Ovary (tissue), 7 donors: ENCODE measurements at regions not wholly inside any gene's neighbourhood (a gene's known extent, or its start where the extent isn't known, plus 50 kb on each side); places are given as distances from the start of the nearest gene placed in this dataset.
A peak's percentile ranks its signal among the peaks of the same experiment; 100 is the strongest.

ENCODE experiments used
- DNase-seq, 5 donors: peaks; one replicate each; pipeline ENCODE4 v3.0.0-alpha.2; 2019 to 2020
- H3K27ac ChIP-seq, 2 donors: fragments of 200-600 bp; one replicate each; pipeline versions ENCODE4 v1.5.1 to v1.8.0; 2019 to 2022
- H3K27me3 ChIP-seq: fragments of 200-600 bp; one replicate; pipeline ENCODE4 v1.8.0; 2022
- H3K36me3 ChIP-seq: fragments of 200-600 bp; sonication (generic); one replicate; pipeline ENCODE4 v1.5.1; 2019
- H3K4me1 ChIP-seq: one replicate; pipeline ENCODE4 v1.8.1; 2013; ENCODE audit warnings: mild to moderate bottlenecking, moderate library complexity; ENCODE audit not compliant: insufficient read depth
- H3K4me3 ChIP-seq: fragments of 200-600 bp; sonication (generic); one replicate; pipeline ENCODE4 v1.5.1; 2017
- H3K9me3 ChIP-seq, 2 donors: fragments of 200-600 bp in 1 of 2; sonication (generic) in 1 of 2; one replicate each; pipeline versions ENCODE4 v1.5.1 to v1.8.1; 2013 to 2019; ENCODE audit warnings: mild to moderate bottlenecking in 1 of 2, moderate library complexity in 1 of 2
- EP300 ChIP-seq: sonication (generic); formaldehyde crosslinking; IDR thresholded peaks from one replicate; pipeline ENCODE4 v1.6.1; 2017; ENCODE audit warnings: antibody characterized with exemption
- POLR2A ChIP-seq: fragments of 450-650 bp; IDR thresholded peaks from one replicate; pipeline ENCODE4 v1.6.1; 2017; ENCODE audit warnings: antibody characterized with exemption, mild to moderate bottlenecking, moderate library complexity
- WGBS, 3 donors: extraction: QIAGEN DNeasy Blood & Tissue Kit in 1 of 3; methylation state at CpG; one replicate each; pipeline versions ENCODE4 v1.1.5 to v1.1.7; 2013 to 2017; 5-methylcytosine and 5-hydroxymethylcytosine counted together
- intact Hi-C, 4 donors: fragments of 100-400 bp; cut with DNase I; formaldehyde crosslinking; loops; one replicate each; pipeline versions ENCODE4 v1.11.0 to v1.15.1; 2022 to 2023
- TF ChIP-seq, protein P1 (sequence below), 3 donors: fragments of 450-650 bp in 2 of 3; fragments of 200-600 bp in 1 of 3; IDR thresholded peaks; one replicate each; pipeline versions ENCODE4 v1.5.1 to v1.8.0; 2016 to 2022; ENCODE audit warnings: antibody characterized with exemption in 3 of 3, mild to moderate bottlenecking in 1 of 3
- donor health status: DM: no; HTN: no; CAD: no; lungs with moderate emphysema.
- donor health status: DM: no; HTN: no; CAD: no.
- donor health status: Bipolar disorder and iron deficiency.
- donor health status: DM: no; HTN: no; CAD: no.
- donor health status: DM: yes; HTN: yes; CAD: no.

DNA sequence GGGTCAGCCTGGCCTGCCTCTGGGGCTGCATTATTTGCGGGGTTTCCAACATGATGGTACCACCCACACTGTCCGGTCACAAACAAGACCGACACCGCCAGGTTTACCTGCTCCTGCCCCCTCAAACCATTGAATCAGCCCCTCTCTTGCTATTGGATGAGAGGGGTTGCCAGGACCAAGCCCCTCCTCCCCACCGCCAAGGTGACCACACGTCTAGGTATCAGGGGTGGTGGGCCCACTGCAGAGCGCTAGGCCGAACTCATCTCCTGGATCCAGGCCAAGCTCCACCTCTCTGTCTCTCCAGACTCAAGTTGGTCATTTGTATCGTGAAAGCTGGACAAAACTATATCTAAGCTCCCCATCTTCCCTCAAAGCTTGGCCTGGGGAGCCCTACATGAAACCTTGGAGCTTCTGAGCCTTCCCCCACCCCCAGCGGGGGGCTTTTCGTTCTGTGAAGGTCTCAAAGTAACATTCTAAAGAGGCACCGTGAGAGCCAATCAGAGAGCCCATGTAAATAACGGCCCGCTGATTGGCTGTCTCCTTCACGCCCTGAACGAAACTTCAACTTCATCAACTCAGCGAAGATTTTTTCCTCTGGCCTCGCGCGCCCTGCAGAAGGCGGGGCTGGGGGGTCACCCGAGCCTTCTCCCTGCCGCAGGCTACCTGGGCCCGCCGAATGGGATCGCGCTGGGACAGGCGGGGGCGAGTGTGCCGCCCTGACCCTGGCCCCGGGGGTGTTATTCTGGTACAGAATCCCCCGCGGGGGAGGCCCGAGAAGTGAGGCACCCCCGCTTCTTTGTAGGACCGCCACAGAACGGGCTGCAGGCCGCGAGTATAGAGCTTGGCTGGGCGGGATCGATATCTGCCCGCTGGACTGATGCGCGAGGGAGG, 49.6 kb upstream of the PSD2 start:
- Histone ChIP-seq H3K9me3 (no peaks in the 10 kb centered on the region), H3K27ac (no peak overlapping the region), H3K4me1 (peaks cover 6% of the 10 kb centered on the region), H3K4me3 (peak overlapping the region; percentile 28), H3K27me3 (no peaks in the 10 kb centered on the region), H3K36me3 (no peaks in the 10 kb centered on the region)
- peak; percentile 40 to 66 (median 56) for DNase-seq
- WGBS, 3 donors = 10 to 20% (median 10%) methylated on average over 26 to 44 of the region's 44 CpGs
- no peak for TF ChIP-seq EP300
- TF ChIP-seq, protein P1, sequence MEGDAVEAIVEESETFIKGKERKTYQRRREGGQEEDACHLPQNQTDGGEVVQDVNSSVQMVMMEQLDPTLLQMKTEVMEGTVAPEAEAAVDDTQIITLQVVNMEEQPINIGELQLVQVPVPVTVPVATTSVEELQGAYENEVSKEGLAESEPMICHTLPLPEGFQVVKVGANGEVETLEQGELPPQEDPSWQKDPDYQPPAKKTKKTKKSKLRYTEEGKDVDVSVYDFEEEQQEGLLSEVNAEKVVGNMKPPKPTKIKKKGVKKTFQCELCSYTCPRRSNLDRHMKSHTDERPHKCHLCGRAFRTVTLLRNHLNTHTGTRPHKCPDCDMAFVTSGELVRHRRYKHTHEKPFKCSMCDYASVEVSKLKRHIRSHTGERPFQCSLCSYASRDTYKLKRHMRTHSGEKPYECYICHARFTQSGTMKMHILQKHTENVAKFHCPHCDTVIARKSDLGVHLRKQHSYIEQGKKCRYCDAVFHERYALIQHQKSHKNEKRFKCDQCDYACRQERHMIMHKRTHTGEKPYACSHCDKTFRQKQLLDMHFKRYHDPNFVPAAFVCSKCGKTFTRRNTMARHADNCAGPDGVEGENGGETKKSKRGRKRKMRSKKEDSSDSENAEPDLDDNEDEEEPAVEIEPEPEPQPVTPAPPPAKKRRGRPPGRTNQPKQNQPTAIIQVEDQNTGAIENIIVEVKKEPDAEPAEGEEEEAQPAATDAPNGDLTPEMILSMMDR (IDR thresholded peaks at IDR 0.05) = no peak
- TF ChIP-seq POLR2A = no peak
- intact Hi-C loops = no loop called here
